HG02642 (cell line): ENCODE measurements at regions not wholly inside any gene's neighbourhood (a gene's known extent, or its start where the extent isn't known, plus 50 kb on each side); places are given as distances from the start of the nearest gene placed in this dataset.

Source experiments
- ATAC-seq: cut with Tn5 transposase; IDR thresholded peaks from one replicate; pipeline ENCODE4 v1.9.1; 2021; ENCODE audit warnings: mild to moderate bottlenecking; ENCODE audit not compliant: unreplicated experiment, poor library complexity

DNA sequence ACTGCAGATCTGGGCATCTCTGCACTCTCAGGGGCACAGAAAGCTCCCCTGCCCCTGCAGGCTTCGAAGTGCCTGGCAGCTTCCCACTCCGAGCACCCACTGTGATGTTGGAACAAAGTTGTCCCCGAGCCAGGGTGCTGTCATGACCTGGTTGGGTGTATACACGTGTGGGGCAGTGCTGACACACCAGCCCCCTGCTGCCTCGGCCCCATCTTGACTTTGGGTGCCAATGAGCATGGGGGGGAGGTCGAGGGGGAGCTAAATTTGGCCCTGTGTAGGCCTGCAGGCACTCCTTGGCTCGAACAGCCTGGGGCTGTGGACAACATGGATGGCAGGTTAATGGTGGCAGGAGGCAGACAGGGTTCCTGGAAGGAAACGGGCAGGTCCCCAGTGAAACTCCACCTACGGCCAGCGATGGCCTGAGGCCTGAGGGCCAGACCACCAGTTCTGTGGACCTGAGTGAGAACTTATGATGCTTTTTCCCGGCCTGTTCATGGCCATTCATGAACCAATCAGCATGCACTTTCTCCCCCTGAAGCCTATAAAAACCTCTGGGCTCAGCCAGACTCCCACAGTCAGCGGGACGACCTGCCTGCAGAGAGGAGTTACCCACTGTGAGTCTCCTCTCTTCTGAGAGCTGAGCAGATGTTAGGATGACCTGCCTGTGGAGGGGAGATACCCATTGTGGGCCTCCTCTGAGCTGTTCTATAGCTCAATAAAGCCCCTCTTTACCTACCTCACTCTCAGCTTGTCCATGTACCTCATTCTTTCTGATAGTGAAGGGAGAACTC lies 1029.1 kb upstream of the GBE1 start:
- ATAC-seq: no peak

DNA sequence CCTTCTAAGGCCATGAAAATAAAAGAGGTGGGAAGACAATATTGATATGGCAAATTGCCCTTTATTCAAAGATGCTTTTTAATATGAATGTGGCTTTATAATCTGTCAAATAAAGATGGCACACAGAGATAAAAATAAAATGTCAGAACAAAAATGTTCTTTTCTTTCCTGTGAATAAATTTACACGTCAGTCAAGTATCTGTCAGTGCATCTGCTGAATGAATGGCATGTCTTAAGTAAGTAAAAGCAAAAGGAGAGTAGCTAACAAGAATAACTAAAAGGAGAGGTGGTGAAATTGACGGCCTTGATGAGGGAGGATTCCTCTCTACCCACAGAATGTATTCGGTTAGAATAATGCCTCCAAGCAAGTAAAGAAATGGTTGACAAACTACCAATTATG lies 1021.7 kb upstream of the GBE1 start:
- ATAC-seq: no peak

DNA sequence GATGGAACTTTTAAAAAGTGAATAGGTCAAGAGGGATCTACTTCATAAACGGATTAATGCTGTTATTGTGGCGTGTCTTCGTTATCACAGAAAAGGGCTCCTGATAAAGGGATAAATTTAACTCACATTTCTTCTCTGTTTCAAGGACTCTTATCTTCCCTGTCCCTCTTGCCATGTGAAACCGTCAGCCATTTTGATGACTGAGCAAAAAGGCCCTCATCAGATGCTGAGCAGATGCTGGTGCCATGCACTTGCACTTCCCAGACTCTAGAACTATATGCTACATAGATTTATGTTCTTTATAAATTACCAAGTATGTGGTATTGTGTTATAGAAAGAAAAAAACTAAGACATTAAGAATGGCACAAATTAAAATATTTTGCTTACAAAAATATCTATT lies 1011.8 kb upstream of the GBE1 start:
- ATAC-seq: no peak

DNA sequence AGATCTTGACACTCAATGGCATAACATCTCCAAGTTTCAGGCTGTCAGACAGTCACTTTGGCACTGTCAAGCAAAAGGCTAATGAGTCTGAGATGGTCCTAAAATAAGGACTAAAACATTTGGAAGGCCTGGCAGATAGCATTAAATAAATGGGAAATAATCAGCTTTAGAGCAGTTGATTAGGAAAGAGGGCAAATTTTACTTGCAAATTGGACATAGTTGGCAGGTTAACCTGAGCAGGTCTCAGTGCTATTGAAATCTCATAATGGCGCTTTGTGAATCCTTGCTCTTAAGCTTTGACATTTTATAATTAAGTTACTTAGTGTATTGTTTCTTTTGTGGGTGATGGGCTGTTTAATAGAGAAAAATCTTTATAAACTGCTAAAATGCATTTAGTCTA lies 1003.1 kb upstream of the GBE1 start:
- no peak for ATAC-seq

DNA sequence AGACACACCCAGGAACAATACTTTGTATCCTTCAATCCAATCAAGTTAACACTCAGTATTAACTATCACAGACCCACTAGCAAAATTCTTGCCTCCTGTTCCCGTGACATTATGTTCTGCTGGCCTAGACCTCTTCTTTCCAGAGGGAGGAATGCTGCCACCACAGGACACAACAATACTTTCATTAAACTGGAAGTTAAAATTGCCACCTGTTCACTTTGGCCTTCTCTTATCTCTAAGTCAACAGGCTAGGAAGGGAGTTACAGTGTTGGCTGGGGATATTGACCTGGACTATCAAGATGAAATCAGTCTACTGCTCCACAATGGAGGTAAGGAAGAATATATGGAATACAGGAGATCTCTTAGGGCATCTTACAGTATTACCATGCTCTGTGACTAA lies 1000.4 kb upstream of the GBE1 start:
- no peak for ATAC-seq

DNA sequence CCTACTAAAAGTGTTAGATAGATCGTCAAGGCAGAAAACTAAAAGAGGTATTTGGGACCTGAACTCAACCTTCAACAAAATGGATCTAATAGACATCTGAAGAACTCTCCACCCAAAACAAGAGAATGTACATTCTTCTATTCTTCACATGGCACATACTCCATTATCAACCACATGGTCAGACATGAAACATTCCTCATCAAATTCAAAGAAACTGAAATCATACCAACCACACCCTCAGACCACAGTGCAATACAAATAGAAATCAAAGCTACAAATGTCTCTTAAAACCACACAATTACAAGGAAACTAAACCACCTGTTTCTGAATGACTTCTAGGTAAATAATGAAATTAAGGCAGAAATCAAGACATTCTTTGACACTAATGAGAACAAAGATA lies 984.1 kb upstream of the GBE1 start:
- no peak for ATAC-seq

DNA sequence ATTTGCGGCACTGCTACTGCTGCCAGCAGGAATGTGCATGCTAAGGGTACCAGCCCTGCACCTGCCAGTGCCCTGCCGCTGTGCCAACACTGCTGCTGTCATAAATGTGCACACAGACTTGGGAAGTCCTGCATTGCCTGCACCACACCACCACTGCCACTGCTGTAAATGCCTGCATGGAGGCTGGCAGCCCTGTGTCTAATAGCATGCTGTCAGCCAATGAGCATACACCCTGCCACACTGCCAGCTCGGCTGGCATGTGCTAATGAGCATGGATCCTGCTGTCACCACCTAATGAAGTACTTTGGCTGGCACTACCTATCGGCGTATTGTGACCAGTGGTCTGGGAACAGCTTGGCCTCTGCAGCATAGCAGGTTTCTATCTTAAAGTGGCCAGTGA lies 981.8 kb upstream of the GBE1 start:
- ATAC-seq: no peak

DNA sequence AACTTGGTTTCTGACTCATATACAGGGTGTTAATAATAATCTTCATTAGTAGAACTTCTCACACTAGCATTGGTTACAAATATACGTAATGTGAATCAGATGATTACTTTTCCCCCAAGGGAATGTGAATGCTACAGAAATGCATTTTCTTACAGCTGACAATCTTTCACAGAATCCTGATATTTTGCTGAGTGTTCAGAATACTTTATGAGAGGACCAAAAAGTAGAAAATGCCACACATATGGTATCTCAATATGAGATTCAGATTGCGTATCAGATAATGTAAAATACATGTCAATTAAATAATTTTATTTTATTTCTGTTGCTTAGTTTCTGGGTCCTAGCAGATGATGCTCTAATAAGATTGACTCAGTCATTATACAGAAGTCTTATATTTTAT lies 979.9 kb upstream of the GBE1 start:
- ATAC-seq: no peak

DNA sequence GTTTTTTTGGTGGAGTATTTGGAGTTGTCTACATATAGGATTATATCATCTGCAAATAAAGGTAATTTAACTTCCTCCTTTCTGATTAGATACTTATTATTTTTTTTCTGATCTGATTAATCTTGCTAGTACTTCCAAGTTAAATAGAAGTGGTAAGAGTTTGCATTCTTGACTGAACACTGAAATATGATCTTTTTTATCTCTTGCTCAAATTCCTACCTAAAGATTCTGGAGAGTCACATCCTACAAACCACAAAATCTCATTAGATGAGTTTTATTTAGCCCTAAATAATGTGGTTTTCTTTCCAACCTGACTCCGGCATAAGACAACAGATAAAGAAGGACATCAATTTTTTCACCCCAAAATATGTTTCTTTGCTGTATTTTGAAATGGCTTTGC lies 977.9 kb upstream of the GBE1 start:
- ATAC-seq: no peak

DNA sequence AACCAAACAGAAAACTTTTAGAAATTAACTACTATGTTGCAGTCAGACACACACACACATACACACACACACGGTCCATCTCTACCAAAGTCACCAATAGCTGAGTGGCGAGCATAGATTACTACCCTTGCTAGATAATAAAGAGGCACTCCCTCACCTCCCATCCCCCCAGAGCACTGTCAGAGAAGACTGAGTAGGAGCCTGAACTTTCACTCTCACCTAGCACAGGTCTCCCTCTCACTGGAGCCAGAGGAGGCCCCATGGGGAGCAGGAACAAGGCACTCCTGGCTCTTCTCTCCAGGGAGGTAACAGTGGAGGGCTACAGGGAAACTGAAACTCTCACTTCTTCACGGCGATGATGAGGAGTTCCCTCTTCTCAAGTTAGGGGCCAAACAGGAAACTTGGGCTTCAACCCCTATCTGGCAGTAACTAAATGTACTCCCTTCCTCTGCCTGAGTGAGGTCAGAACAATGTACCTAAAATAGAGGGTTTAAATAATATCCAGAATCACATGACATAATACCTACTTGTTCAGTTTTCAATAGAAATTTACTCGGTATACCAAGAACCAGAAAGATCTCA lies 975.3 kb upstream of the GBE1 start:
- no peak for ATAC-seq

DNA sequence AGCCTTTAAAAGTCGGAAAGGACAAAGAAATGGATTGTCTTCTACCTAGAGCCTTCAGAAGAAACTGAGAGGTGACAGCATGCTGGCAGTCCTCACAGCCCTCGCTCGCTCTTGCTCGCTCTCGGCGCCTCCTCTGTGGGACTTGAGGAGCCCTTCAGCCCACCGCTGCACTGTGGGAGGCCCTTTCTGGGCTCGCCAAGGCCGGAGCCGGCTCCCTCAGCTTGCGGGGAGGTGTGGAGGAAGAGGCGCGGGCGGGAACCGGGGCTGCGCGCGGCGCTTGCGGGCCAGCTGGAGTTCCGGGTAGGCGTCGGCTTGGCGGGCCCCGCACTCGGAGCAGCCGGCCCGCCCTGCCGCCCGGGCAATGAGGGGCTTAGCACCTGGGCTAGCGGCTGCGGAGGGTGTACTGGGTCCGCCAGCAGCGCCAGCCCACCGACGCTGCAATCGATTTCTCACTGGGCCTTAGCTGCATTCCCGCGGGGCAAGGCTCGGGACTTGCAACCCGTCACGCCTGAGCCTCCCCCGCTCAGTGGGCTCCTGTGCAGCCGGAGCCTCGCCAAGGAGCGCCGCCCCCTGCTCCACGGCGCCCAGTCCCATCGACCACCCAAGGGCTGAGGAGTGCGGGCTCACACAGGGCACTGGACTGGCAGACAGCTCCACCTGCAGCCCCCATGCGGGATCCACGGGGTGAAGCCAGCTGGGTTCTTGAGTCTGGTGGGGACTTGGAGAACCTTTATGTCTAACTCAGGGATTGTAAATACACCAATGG lies 953.8 kb upstream of the GBE1 start:
- no peak for ATAC-seq

DNA sequence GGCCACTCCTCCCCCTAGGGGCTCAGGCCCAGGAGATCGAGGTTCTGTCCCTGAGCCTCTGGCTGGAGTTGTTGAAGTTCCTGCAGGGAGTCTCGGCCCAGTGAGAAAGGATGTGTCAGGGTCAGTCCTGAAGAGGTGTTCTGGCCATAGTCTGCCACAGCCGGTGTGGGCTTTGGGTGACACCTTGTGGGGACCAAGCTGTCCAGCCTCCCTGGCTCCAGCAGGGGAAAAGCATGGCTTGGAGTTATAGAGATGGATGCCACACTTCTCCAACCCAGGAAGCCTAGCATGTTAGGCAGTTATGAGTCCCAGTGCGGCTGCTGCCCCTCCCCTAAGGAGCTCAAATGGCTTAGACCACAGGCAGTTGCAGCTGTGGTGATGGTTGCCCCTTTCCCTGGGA lies 945.6 kb upstream of the GBE1 start:
- no peak for ATAC-seq

DNA sequence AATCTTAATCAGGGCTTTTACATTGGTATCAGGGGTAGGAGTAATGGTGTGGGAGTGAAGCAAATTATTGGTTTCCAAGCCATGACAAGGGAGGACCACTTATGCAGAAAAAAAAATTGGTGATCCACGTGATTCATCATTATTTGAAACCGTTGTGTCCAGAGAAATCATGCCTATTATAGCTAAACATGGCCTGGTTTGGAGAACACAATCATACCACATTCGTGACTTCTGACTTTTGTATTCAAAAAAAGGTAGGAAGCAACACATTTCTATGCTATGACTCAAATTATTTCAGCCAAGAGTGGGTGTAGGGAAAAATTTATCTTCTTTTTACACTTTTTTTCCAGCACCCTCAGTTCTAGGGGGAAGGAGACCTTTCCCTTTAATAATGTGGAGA lies 924.3 kb upstream of the GBE1 start:
- ATAC-seq: no peak

DNA sequence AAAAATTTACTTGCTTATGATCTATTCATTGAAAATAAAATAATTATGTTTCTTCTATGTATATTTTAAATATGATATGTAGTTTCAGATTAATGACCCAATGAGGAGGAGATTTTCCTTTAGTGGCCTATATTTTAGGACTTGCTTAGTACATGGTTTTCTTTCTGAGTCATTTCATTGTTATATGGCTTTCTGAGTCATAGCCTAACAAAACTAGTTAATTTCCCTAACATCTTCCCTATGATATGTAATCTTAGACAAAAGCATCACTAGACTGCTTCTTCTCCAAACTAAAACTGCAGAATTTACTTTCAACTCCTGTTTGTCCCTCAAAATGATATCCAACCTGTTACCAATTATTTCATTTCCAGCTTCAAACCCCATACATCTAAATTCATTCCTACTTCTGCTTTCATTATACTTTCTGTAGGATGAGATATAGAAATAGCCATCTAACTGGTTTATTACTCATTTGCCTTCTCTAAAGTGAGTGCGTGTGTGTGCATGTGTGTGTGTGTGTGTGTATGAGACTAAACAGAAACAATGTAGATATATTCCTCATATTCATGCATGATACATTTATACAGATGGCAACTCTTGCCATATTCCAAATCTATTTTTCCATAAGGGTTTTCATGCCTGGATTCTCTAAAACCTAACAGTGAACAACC lies 915.0 kb upstream of the GBE1 start:
- no peak for ATAC-seq

DNA sequence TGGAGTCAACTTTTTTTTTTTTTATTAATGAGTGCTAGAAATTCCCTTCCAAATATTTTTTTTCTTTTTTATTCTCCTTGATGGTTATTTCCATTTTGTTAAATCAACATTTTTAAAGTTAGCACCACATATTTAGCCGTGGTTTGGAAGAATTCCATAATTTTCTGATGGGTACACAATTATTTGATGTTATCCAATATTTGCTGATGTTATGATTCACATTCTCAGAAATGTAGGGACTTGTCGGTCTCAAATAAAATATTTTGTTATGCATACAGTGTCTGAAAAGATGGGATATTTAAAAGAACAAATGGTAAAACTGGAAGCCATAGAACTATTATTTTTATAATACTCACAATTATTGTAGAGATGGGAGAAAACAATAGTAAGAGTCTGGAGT lies 911.5 kb upstream of the GBE1 start:
- no peak for ATAC-seq

DNA sequence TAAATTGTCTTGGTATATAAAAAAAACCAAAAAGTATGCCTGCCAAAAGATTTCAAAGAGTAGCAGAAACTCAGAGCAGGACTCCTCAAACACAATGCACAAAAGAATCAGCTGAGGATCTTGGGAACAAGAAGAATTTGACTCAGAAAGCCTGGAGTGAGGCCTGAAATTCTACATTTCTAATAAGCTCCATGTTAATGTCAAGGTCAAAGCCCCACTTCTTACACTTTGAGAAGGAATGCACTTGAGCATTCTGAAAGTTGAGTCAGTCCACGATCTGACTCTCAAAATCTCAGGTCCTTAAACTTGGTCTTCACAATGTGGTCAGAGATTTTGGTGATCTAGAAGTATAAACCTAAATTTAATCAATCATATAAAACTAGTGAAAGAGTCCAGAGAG lies 910.0 kb upstream of the GBE1 start:
- no peak for ATAC-seq

DNA sequence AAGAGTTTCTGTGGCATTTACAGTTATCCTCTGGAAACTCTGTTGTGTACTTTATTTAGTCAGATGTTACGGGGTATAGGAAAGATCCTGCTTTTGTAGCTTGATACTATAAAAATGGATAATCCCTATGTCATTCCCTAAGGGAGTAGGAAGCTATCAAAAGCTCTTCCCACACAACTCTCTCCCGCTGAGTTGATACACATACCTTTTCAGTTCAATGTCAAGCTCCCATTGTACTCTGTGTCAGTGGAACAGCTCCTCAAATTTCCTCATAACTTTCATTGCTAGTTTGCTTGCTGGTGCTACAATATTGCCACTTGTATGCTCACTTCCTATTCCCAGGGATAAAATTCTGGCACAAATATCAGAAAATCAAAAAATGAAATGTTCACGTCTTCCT lies 893.3 kb upstream of the GBE1 start:
- ATAC-seq: no peak

DNA sequence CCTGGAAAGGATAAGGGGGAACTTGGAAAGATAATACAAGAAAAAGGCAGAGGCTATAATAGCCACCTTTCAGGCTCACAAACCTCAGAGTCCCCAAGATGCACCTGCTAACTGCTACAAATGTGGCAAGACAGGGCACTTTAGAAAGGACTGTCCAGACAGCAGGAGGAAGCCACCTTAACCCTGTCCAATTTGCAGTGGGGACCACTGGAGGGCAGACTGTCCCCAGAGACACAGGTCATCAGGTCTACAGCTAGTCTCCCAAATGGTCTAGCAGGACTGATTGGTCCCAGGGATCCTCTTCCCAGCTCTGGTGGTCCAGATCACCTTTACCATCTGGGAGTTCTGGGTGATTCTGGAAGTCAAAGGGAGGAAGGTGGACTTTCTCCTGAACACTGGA lies 882.5 kb upstream of the GBE1 start:
- ATAC-seq: no peak

DNA sequence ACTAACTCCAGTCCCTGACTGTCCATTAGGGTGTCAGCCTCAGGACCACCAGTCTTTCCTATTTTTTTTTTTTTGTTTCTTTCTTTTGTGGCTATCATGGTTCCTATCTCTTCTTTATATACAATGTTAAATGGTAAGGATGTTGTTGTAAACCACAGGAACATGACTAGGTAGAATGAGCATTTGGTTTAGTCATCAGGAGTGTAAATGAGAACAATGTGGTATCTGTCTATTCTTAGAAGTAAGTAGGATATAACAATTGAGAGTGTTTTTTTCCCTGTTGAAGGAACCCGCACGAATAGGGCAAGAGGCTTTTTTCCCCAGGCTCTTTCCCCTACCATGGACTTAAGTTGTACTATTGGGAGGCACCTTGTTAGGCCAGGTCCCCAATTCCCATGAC lies 880.3 kb upstream of the GBE1 start:
- no peak for ATAC-seq

DNA sequence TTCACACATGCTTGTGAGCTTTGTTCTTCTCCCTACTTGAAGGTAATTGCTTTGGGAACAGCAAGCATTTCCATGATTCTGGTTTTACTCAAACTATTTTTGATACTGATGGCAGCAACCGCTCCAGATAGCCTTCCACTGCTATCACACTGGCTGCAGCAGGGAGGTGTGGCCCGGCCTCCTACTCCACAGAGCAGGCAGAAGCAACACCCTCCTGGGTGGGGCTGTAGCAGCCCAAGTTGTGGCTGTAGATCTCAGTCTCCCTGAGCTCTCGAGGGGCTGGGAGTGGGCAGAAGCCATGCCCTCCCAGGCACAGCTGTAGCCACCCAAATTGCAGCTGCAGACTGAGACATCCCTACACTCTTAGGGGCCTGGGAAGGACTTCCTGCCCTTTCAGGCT lies 878.8 kb upstream of the GBE1 start:
- no peak for ATAC-seq

DNA sequence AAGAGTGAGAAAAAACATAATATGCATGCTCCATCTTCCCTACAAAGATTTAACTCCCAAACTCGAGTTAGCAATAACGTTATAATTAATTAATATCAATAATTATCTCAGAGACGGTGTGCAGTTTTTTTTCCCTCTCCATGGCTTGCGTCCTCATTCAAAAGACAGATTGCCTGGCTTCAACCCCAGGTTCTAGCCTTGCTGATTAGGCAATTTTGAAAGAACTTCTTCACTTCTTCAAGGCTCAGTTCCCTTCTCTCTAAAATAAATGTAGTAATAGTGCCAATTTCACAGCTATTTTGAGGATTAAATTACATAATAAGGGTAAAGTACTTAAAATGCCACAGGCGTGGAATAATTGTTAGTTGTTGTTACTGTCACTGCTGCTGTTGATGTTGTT lies 876.1 kb upstream of the GBE1 start:
- ATAC-seq: no peak
